ENCODE measurements at regions not wholly inside any gene's neighbourhood (a gene's known extent, or its start where the extent isn't known, plus 50 kb on each side); places are given as distances from the start of the nearest gene placed in this dataset.

- DNase-seq (ENCODE audit: low spot score) = no peak
Observed at GRCh38 chr3:177942911-177943310, 593.3 kb upstream of the KCNMB2 start.

- DNase-seq (ENCODE audit: low spot score) = no peak
Observed at GRCh38 chr3:177944228-177944661, 592.0 kb upstream of the KCNMB2 start.

- no peak for DNase-seq (ENCODE audit: low spot score)
Observed at GRCh38 chr3:177946048-177946447, 590.2 kb upstream of the KCNMB2 start.

GRCh38 chr3:177946497-177946896 lies 589.7 kb upstream of the KCNMB2 start:
- no peak for DNase-seq (ENCODE audit: low spot score)

GRCh38 chr3:177946936-177947335 lies 589.3 kb upstream of the KCNMB2 start:
- no peak for DNase-seq (ENCODE audit: low spot score)

- DNase-seq (ENCODE audit: low spot score) = no peak
Observed at GRCh38 chr3:177947901-177948300, 588.3 kb upstream of the KCNMB2 start.

- DNase-seq (ENCODE audit: low spot score) = no peak
Observed at GRCh38 chr3:177948716-177949425, 587.4 kb upstream of the KCNMB2 start.

- DNase-seq (ENCODE audit: low spot score) = no peak
Observed at GRCh38 chr3:177959188-177959587, 577.0 kb upstream of the KCNMB2 start.

GRCh38 chr3:177960014-177960413 lies 576.2 kb upstream of the KCNMB2 start:
- DNase-seq (ENCODE audit: low spot score) = no peak

GRCh38 chr3:177960722-177961121 lies 575.5 kb upstream of the KCNMB2 start:
- no peak for DNase-seq (ENCODE audit: low spot score)

- DNase-seq (ENCODE audit: low spot score) = no peak
Observed at GRCh38 chr3:177961784-177962183, 574.5 kb upstream of the KCNMB2 start.

- DNase-seq (ENCODE audit: low spot score) = no peak
Observed at GRCh38 chr3:177966493-177966892, 569.7 kb upstream of the KCNMB2 start.

- DNase-seq (ENCODE audit: low spot score) = no peak
Observed at GRCh38 chr3:177968891-177969290, 567.3 kb upstream of the KCNMB2 start.

GRCh38 chr3:177973241-177973840 lies 562.9 kb upstream of the KCNMB2 start:
- DNase-seq (ENCODE audit: low spot score) = peak; percentile 17

- DNase-seq (ENCODE audit: low spot score) = no peak
Observed at GRCh38 chr3:177976241-177976640, 560.0 kb upstream of the KCNMB2 start.

- DNase-seq (ENCODE audit: low spot score) = no peak
Observed at GRCh38 chr3:177976866-177977265, 559.4 kb upstream of the KCNMB2 start.

- DNase-seq (ENCODE audit: low spot score) = peak; percentile 68
Observed at GRCh38 chr3:177977381-177978158, 558.7 kb upstream of the KCNMB2 start.

- no peak for DNase-seq (ENCODE audit: low spot score)
Observed at GRCh38 chr3:177978946-177979345, 557.3 kb upstream of the KCNMB2 start.

GRCh38 chr3:177979703-177980102 lies 556.5 kb upstream of the KCNMB2 start:
- DNase-seq (ENCODE audit: low spot score) = no peak

GRCh38 chr3:177981576-177981975 lies 554.7 kb upstream of the KCNMB2 start:
- no peak for DNase-seq (ENCODE audit: low spot score)

- no peak for DNase-seq (ENCODE audit: low spot score)
Observed at GRCh38 chr3:177982034-177982433, 554.2 kb upstream of the KCNMB2 start.

- DNase-seq (ENCODE audit: low spot score) = no peak
Observed at GRCh38 chr3:177983320-177983719, 552.9 kb upstream of the KCNMB2 start.
